Esophagus muscularis mucosa (tissue), 3 donors: ENCODE measurements at regions not wholly inside any gene's neighbourhood (a gene's known extent, or its start where the extent isn't known, plus 50 kb on each side); places are given as distances from the start of the nearest gene placed in this dataset.

Experiments used
- CTCF ChIP-seq, 3 experiments: fragments of 200-600 bp in 2 of 3; fragments of 450-650 bp in 1 of 3; sonication (generic) in 2 of 3; IDR thresholded peaks; one replicate each; pipeline ENCODE4 v1.5.1; 2017 to 2019; ENCODE audit warnings: antibody characterized with exemption in 3 of 3, mild to moderate bottlenecking in 2 of 3, moderate library complexity in 1 of 3
- POLR2AphosphoS5 ChIP-seq, 2 donors: sonication (generic); formaldehyde crosslinking; IDR thresholded peaks; one replicate each; pipeline ENCODE4 v1.6.1; 2017; ENCODE audit warnings: antibody characterized with exemption in 2 of 2

- TF ChIP-seq POLR2AphosphoS5 (IDR thresholded peaks at IDR 0.05) (no peak), CTCF (IDR thresholded peaks at IDR 0.05) (no peak)
Observed at GRCh38 chr3:23711916-23712494, 93.8 kb upstream of the UBE2E1 start.
